COR-L47 (cell line): ENCODE measurements at regions not wholly inside any gene's neighbourhood (a gene's known extent, or its start where the extent isn't known, plus 50 kb on each side); places are given as distances from the start of the nearest gene placed in this dataset.
"Not testable (repeated sequence)": the region's sequence is repeated elsewhere in the genome, so short reads cannot be mapped to it uniquely, and the experiment has no call there.

ENCODE experiments used
- DNase-seq: peaks from one replicate; lab custom pipeline; 2025; lab: John Stamatoyannopoulos, UW

- no peak for DNase-seq
These were observed 647.0 kb upstream of the SGO1 start for GRCh38 chr3:20832963-20833362.

DNA sequence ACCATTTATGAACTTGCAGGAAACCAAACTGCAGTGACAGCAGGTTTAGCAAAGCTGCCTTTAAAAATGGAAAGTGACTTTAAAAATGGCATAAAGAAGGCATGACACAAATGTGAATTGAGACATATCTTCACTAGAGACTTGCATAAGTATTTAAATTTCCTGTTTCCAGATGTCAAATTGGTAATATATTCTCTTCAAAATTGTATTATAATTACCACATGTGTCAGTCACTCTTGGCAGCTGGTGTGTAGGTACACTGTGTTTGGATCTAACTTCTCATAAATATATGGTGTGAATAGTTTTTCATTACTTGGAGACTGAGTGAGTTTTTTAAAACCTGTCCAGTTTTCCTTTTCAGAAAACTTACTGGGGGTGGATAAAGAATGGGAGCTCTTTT is 636.2 kb upstream of the SGO1 start:
- no peak for DNase-seq

GRCh38 chr3:20820872-20821271 is 634.9 kb upstream of the SGO1 start:
- DNase-seq = not testable (repeated sequence)

DNA sequence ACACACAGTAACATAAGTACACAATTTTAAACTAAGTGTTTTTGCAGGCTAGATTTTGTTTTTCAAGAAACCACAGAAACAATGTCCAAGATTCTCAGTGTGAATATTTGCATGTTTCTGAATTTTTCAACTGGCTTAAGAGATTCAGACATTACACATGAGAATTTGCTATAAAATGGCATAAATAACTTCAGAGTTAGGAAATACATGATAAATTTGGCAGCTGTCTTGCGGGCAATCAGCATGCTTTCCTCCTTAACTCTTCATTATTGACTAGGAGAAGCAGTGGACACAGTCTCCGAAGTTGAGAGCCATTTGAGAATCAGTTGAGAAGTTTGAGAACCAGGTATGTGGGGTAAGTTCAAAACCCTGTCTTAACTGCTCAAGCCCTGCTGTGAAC is 625.6 kb upstream of the SGO1 start:
- DNase-seq = no peak

DNA sequence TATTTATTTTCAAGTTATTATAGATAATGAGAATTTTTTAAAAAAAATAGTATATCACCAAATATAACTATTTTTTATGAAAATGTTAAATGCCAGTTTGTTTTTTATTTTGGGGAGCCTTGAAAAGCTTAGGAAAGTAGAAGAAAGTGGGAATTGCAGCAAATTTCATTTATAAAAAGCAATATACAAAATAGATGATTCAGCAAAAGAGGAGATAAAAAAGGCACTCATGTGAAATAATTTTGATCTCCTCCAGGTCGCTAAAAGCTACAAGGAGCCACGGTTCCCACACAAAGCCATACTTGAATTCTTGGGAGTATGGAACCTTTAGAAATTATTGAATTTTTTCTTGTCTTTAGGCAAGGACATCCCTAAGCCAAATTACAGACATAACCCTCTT is 625.0 kb upstream of the SGO1 start:
- DNase-seq = no peak

DNA sequence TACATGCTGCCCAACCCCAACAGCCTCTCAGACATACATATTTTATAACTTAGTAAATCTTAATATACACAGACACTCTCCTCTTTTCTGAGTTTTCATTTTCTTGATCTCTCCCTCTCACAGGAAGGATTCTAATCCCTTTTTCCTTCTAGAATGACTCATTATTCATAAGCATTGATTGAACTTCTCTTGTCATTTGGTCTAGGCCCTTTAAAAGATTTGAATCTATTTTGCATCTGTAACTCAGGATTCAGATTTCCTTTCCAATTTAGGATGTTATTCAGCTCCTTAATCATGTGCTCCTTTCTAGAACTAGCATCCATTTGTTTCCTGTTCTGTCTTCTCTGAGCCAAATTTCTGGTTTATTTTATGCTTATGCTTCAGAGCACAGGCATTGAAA is 624.5 kb upstream of the SGO1 start:
- DNase-seq = no peak

DNA sequence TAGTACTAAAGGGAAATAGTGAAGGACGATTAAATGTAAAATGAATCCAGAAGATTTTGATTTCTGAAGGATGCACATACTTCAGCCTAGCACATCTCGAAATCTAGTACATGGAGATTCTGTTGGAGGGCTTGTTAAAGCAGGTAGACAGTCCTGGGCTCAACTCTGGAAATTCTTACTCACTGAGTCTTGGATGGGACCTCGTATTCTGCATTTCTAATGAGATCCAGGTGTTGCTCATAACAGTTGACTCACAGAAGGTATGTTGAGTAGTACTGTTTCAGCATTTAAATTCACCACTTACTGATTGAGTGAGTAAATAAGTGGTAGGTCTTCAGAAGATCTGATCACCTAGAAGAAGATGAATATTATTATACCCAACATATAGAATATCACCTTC is 623.4 kb upstream of the SGO1 start:
- no peak for DNase-seq

GRCh38 chr3:20808864-20809263 is 622.9 kb upstream of the SGO1 start:
- no peak for DNase-seq

DNA sequence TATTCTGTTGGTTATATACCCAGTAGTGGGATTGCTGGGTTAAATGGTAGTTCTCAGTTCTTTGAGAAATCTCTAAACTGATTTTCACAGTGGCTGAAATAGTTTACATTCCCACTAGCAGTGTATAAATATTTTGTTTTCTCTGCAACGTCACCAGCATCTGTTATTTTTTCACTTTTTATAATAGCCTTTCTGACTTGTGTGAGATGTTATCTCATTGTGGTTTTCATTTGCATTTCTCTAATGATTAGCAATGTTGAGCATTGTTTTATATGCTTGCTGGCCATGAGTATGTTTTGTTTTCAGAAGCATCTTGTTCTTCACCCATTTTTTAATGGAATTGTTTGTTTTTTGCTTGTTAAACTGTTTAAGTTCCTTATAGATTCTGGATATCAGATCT is 612.7 kb upstream of the SGO1 start:
- no peak for DNase-seq

GRCh38 chr3:20787005-20787404 is 601.0 kb upstream of the SGO1 start:
- DNase-seq = peak; percentile 5

DNA sequence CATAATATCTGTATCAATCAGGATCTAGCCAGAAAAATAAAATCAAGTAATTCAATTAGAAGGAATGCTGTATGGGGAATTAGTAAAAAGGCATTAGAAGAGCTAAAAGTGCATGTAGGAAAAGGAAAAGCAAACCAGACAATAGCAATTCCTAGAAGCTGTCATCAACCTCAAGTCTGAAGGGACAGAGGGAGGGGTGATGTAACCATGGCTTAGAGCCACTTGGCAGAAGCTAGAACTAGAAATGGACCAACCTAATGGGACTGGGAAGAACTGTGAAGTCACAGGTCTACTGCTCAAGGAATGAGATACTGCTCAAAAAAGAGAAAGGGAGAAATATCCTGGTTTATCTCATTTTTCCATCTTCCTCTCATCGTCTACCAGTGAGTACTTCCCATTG is 590.7 kb upstream of the SGO1 start:
- DNase-seq = no peak

- DNase-seq = no peak
These were observed 590.3 kb upstream of the SGO1 start for GRCh38 chr3:20776286-20776685.

GRCh38 chr3:20773320-20773984 is 587.4 kb upstream of the SGO1 start:
- no peak for DNase-seq

GRCh38 chr3:20772869-20773268 is 586.9 kb upstream of the SGO1 start:
- DNase-seq = peak; percentile 2

GRCh38 chr3:20769430-20769829 is 583.4 kb upstream of the SGO1 start:
- no peak for DNase-seq

DNA sequence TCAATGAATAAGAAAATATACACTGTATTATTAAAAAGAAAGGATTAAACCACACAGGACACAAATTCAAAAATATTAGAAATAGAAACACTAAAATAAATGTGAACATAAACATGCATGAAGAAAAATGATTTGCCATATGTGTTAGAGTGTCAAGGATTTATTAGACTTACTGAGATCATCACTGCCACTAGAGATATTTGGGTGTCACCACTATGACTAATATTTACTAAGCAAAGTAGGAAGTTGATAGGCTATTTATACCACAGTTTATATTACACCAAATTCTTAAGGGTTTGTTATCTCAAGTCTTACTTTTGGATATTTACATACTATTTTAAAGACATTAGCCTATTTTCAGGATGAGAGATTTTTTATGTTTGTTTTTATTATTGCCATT is 575.0 kb upstream of the SGO1 start:
- no peak for DNase-seq

GRCh38 chr3:20752416-20752815 is 566.4 kb upstream of the SGO1 start:
- no peak for DNase-seq

DNA sequence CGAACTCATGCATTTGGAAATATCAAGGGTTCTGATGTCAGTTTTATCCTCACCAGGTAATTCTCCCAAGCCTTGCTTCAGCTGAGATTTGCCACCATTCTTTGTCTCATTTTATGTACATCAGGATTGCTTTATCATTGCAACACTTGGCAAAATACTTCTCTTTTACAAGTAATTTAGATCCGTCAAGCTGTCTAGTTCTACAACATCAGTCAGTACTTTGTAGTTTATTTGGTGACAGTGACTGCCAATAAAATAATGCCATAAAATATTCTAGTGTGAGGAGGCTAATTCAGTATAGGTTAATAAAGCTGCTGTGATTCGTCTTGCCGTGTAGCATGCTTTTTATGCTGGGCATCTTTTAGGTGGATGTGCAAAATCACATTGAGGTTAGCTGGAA is 565.3 kb upstream of the SGO1 start:
- DNase-seq = no peak

DNA sequence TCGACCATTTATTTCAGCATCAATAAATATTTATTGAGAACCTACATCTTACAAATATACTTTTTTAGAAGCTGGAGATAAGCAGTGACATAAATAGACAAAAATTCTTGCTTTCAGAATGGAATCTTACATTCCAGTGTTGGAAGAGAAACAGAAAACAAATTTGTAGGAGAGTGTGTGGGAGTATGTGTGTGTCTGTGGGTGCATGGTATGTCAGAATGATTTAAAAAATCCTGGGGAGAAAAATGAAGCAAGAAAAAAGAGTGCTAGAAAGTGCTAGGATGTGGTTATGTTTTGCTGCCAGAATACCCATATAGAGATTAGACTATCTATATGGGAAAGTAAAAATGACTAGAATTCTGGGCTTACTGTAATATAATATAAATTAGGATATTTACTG is 561.7 kb upstream of the SGO1 start:
- DNase-seq = no peak

DNA sequence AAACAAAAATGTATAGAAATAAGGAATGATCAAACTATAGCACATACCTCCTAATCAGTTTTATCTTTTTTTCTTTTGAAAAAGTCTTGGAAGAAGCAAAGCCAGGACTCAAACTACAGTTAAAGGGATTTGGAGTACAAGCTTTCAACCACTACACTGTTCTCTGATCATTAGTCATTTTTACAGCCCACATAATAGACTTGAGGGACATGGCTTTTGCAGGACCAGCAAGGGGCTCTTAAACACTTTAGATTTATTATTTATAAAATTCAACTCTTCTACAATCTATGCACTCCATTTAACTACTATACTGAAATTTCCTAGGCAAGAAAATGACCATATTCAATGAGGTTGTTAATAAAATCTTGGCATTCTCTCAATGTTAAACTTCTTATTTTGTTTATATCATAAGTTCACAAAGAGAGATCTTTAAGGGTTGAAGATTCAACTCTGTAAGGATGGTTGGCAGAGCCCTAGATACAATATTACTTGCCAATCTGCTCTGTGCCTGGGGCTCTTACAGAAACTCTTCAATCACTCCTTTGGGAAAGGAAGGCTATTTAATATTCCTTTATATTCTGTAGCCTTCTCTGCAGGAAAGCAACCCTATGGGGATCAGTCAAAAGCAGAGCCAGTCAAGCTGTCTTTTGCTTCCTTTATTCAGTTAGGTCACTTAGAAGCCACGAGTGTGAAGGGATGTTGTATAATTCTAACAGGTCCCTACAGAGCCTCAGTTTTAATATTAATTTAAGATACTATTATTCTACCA is 557.7 kb upstream of the SGO1 start:
- DNase-seq = no peak

DNA sequence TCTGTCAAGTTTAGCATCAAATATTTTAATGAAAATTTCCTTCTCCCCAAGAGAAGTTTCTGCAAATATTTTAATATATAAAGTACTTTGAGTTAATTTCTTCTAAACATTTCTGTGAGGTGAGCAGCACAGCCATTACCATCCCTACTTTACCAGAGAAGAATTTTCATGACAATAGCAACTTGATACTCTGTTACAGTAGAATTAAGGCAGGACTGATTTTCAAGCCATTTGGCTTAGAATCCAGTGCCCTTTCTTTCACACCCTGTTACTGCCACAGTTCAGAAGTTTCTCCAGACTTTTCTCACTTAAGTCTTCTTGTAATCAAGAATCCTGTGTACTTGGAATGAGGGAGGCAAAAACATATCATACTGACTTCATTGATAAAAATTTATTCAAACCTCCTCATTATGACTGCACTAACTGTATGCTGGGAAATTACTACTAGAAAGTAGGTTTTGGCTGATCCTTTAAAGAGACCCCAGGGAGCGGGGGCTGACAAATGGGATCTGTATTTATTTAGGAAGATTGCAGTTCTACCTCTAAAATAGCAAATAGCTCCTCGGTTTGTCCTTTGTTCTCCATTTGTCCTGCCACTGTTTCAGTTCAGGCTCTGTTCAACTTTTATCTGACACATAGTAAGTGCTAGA is 557.0 kb upstream of the SGO1 start:
- no peak for DNase-seq

DNA sequence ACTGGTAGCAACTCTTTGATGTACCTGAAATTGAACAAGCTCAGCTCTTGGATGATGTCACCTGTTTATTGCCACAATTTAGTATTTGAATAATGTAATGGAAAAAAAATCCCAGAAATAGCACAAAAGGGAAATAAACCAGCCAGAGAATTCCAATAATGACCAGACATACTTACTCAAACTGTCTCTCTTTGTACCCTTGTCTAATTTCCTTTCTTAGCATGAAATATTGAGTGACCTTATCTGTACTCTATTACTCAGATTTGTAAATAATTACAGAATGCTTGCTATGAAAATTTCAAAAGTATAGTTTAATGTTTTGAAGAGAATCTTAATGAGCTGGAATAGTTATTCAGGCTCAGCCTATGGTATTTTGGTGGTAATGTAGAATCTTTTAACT is 555.4 kb upstream of the SGO1 start:
- no peak for DNase-seq

- DNase-seq = no peak
These were observed 553.8 kb upstream of the SGO1 start for GRCh38 chr3:20739814-20740213.
